Upper lobe of left lung (tissue), 6 donors: ENCODE measurements at regions not wholly inside any gene's neighbourhood (a gene's known extent, or its start where the extent isn't known, plus 50 kb on each side); places are given as distances from the start of the nearest gene placed in this dataset.

Experiments used
- ATAC-seq, 2 donors: fragments of 200-7000 bp; cut with Tn5 transposase; one replicate each; pipeline ENCODE4 v1.9.1; 2022; ENCODE audit warnings: mild to moderate bottlenecking in 2 of 2, moderate library complexity in 2 of 2; ENCODE audit not compliant: low FRiP score in 2 of 2
- DNase-seq, 2 donors: peaks; one replicate each; pipeline ENCODE4 v3.0.0-alpha.2; 2019 to 2020
- H3K27ac ChIP-seq, 4 donors: fragments of 200-600 bp; sonication (generic); one replicate each; pipeline ENCODE4 v1.5.1; 2016 to 2019
- H3K27me3 ChIP-seq, 4 donors: fragments of 200-600 bp; sonication (generic); one replicate each; pipeline ENCODE4 v1.5.1; 2017 to 2019
- H3K36me3 ChIP-seq, 4 donors: fragments of 200-600 bp; sonication (generic); one replicate each; pipeline ENCODE4 v1.5.1; 2016 to 2019
- H3K4me1 ChIP-seq, 4 donors: fragments of 200-600 bp; sonication (generic); one replicate each; pipeline ENCODE4 v1.5.1; 2018 to 2019
- H3K4me3 ChIP-seq, 4 donors: fragments of 200-600 bp; sonication (generic); one replicate each; pipeline ENCODE4 v1.5.1; 2017 to 2019; ENCODE audit warnings: mild to moderate bottlenecking in 2 of 4, moderate library complexity in 1 of 4
- H3K9me3 ChIP-seq, 4 donors: fragments of 200-600 bp; sonication (generic); one replicate each; pipeline ENCODE4 v1.5.1; 2018 to 2019
- EP300 ChIP-seq, 4 donors: sonication (generic); formaldehyde crosslinking; IDR thresholded peaks; one replicate each; pipeline ENCODE4 v1.5.1; 2017; ENCODE audit warnings: antibody characterized with exemption in 4 of 4, control low read depth in 2 of 4
- POLR2A ChIP-seq, 4 donors: fragments of 450-650 bp; IDR thresholded peaks; one replicate each; pipeline ENCODE4 v1.5.1; 2016 to 2017; ENCODE audit warnings: antibody characterized with exemption in 4 of 4, mild to moderate bottlenecking in 2 of 4
- POLR2AphosphoS5 ChIP-seq, 2 donors: sonication (generic); formaldehyde crosslinking; IDR thresholded peaks; one replicate each; pipeline ENCODE4 v1.5.1; 2017; ENCODE audit warnings: antibody characterized with exemption in 2 of 2
- WGBS, 2 donors: methylation state at CpG; one replicate each; pipeline ENCODE4 v1.1.5; 2017 to 2018; 5-methylcytosine and 5-hydroxymethylcytosine counted together
- TF ChIP-seq, protein P1 (sequence below), 6 experiments: fragments of 450-650 bp in 4 of 6; fragments of 200-600 bp in 2 of 6; sonication (generic) in 2 of 6; IDR thresholded peaks; one replicate each; pipeline ENCODE4 v1.5.1; 2016 to 2019; ENCODE audit warnings: antibody characterized with exemption in 6 of 6
- donor health status: DM: no; HTN: no; CAD: no; lungs with moderate emphysema.
- donor health status: DM: no; HTN: yes; CAD: no; lungs with severe emphysema.

DNA sequence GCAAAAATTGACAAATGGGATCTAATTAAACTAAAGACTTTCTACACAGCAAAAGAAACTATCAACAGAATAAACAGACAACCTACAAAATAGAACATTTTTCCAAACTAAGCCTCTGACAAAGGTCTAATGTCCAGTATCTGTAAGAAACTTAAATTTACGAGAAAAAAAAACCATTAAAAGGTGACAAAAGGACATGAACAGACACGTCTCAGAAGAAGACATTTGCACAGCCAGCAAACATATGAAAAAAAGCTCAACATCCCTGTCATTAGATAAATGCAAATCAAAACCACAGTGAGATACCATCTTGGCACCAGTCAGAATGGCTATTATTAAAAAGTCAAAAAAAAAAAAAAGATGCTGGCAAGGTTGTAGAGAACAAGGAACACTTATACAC is 70.6 kb upstream of the GRIK2 start:
- Histone ChIP-seq H3K27ac (no peak overlapping the region), H3K36me3 (no peaks in the 10 kb centered on the region), H3K4me3 (no peak overlapping the region), H3K4me1 (no peaks in the 10 kb centered on the region), H3K27me3 (no peaks in the 10 kb centered on the region), H3K9me3 (no peaks in the 10 kb centered on the region)
- ATAC-seq (no peak), DNase-seq (no peak)
- no peak for TF ChIP-seq EP300 (IDR thresholded peaks at IDR 0.05)
- TF ChIP-seq, protein P1, sequence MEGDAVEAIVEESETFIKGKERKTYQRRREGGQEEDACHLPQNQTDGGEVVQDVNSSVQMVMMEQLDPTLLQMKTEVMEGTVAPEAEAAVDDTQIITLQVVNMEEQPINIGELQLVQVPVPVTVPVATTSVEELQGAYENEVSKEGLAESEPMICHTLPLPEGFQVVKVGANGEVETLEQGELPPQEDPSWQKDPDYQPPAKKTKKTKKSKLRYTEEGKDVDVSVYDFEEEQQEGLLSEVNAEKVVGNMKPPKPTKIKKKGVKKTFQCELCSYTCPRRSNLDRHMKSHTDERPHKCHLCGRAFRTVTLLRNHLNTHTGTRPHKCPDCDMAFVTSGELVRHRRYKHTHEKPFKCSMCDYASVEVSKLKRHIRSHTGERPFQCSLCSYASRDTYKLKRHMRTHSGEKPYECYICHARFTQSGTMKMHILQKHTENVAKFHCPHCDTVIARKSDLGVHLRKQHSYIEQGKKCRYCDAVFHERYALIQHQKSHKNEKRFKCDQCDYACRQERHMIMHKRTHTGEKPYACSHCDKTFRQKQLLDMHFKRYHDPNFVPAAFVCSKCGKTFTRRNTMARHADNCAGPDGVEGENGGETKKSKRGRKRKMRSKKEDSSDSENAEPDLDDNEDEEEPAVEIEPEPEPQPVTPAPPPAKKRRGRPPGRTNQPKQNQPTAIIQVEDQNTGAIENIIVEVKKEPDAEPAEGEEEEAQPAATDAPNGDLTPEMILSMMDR (IDR thresholded peaks at IDR 0.05): no peak
- TF ChIP-seq POLR2AphosphoS5 (IDR thresholded peaks at IDR 0.05): no peak
- no peak for TF ChIP-seq POLR2A (IDR thresholded peaks at IDR 0.05)
- 75 to 79% methylated on average over 2 of the region's 2 CpGs for WGBS, 2 donors

DNA sequence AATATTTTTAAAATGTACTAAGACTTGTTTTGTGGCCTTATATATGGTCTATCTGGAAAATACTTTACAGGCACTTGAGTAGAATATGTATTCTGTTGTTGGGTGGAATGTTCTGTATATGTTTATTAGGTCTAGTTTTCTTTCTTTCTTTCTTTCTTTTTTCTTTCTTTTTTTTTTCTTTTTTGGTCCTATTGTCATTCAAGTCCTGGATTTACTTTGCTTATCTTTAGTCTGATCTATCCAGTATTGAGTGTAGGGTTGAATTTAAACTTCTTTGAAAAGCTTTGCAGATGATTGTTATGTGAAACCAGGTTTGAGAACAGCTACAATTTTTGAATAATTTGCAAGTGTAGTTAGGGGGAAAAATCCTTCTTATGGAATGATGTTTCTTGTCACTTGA is 67.1 kb upstream of the GRIK2 start:
- no peaks in the 10 kb centered on the region for H3K4me1 ChIP-seq

DNA sequence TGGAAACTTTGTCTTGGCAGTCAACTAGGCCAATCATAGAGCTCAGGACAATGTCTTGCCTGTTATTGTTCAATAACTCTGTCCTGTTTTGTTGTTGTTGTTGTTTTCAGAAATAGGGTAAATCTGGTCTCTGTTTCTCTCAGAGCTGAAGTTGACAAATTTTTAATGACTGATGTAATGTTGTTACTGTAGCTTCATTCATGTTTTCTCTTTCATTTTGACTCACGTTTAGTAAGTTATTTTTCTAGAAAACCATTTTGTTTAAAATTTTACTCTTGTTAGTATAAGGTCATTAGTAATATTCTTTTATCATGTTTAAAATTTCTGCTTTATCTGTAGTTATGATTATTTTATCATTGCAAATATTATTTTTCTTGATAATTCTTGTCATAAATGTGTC is 51.6 kb upstream of the GRIK2 start:
- no peaks in the 10 kb centered on the region for H3K4me1 ChIP-seq
- H3K36me3 ChIP-seq: no peaks in the 10 kb centered on the region
- no peaks in the 10 kb centered on the region for H3K27me3 ChIP-seq
- no peak overlapping the region for H3K27ac ChIP-seq
- H3K9me3 ChIP-seq: peaks cover 0 to 8% (median 0%) of the 10 kb centered on the region in 4 donors
- no peak for ATAC-seq
- TF ChIP-seq EP300 (IDR thresholded peaks at IDR 0.05) (no peak), POLR2AphosphoS5 (IDR thresholded peaks at IDR 0.05) (no peak), POLR2A (IDR thresholded peaks at IDR 0.05) (no peak)
- TF ChIP-seq, protein P1 (IDR thresholded peaks at IDR 0.05): no peak
- no peak for DNase-seq
- H3K4me3 ChIP-seq: no peak overlapping the region
- WGBS, 2 donors: 50 to 56% methylated on average over 1 of the region's 1 CpG

More for the DNA sequence above, 67.1 kb upstream of the GRIK2 start:
- no peak for DNase-seq
- H3K36me3 ChIP-seq: no peaks in the 10 kb centered on the region
- TF ChIP-seq, protein P1 (IDR thresholded peaks at IDR 0.05): no peak
- TF ChIP-seq POLR2AphosphoS5 (IDR thresholded peaks at IDR 0.05) (no peak), POLR2A (IDR thresholded peaks at IDR 0.05) (no peak), EP300 (IDR thresholded peaks at IDR 0.05) (no peak)
- no peak overlapping the region for H3K27ac ChIP-seq
- H3K27me3 ChIP-seq: no peaks in the 10 kb centered on the region
- no peak for ATAC-seq
- no peak overlapping the region for H3K4me3 ChIP-seq
- H3K9me3 ChIP-seq: no peaks in the 10 kb centered on the region
